K562 (cell line): ENCODE measurements at regions not wholly inside any gene's neighbourhood (a gene's known extent, or its start where the extent isn't known, plus 50 kb on each side); places are given as distances from the start of the nearest gene placed in this dataset.

Source experiments
- ATAC-seq: fragments of 200-7000 bp; cut with Tn5 transposase; 3 replicates; pipeline ENCODE4 v1.9.1; 2020; ENCODE audit warnings: moderate library complexity
- BruUV-seq: library from RNA; stranded (reverse); fragments of 400-500 nt; replicated peaks from 2 replicates; lab custom pipeline; 2021; lab: Mats Ljungman, UMichigan
- CTCF ChIA-PET: fragments of 300-600 bp; formaldehyde crosslinking; extraction: SDS; loops from one replicate; lab custom pipeline; 2021; ENCODE audit warnings: low intra/inter-chr PET ratio; lab: Yijun Ruan, JAX
- POLR2A ChIA-PET: fragments of 300-600, 350-650 bp; sonication (Branson Sonifier 250); formaldehyde crosslinking; extraction: SDS; loops from one replicate; lab custom pipeline; 2021; ENCODE audit warnings: antibody characterized with exemption, inconsistent platforms; lab: Yijun Ruan, JAX
- DNase-seq, 4 experiments: peaks; one replicate each; pipeline versions ENCODE4 v3.0.0 to v3.0.0-alpha.2; 2011 to 2018; ENCODE audit warnings: low spot score in 3 of 4, mixed read lengths in 3 of 4; ENCODE audit errors: extremely low read depth in 1 of 4
- FAIRE-seq: peaks from 2 replicates; lab custom pipeline; 2011; peaks lifted over from hg19 to GRCh38; lab: Jason Lieb, UNC
- H2AFZ ChIP-seq: 2 replicates; pipeline ENCODE4 v1.6.0; 2011; ENCODE audit warnings: low read depth, low read length, control low read depth, inconsistent platforms
- H3K27ac ChIP-seq: fragments of 200-600 bp; 3 replicates; pipeline ENCODE4 v1.8.0; 2011; ENCODE audit warnings: low read depth, mild to moderate bottlenecking, control low read depth, inconsistent platforms, low read length, moderate library complexity, mixed read lengths; ENCODE audit errors: extremely low read depth
- H3K27me3 ChIP-seq, 2 experiments: fragments of 300-600 bp in 1 of 2; 2 replicates in 1 of 2; 3 replicates in 1 of 2; pipeline versions ENCODE4 v1.6.0 to v1.8.0; 2011; ENCODE audit warnings: inconsistent platforms in 2 of 2, low read length in 2 of 2, mild to moderate bottlenecking in 1 of 2, mixed read lengths in 1 of 2, moderate library complexity in 1 of 2; ENCODE audit not compliant: control insufficient read depth in 2 of 2, insufficient read depth in 2 of 2
- H3K36me3 ChIP-seq: fragments of 300-600 bp; 3 replicates; pipeline ENCODE4 v1.8.0; 2011; ENCODE audit warnings: mild to moderate bottlenecking, low read length, inconsistent platforms; ENCODE audit not compliant: control insufficient read depth, insufficient read depth
- H3K4me1 ChIP-seq, 2 experiments: fragments of 200-600 bp in 1 of 2; replicated peaks in 1 of 2; 2 replicates in 1 of 2; 3 replicates in 1 of 2; pipeline versions ENCODE4 v1.5.1 to v1.8.0; 2011; ENCODE audit warnings: inconsistent platforms in 2 of 2, low read length in 2 of 2, mild to moderate bottlenecking in 1 of 2, mixed read lengths in 1 of 2, moderate library complexity in 1 of 2; ENCODE audit not compliant: control insufficient read depth in 2 of 2, insufficient read depth in 2 of 2
- H3K4me2 ChIP-seq: 2 replicates; pipeline ENCODE4 v1.6.1; 2011; ENCODE audit warnings: low read length, control low read depth, inconsistent platforms, mixed read lengths; ENCODE audit not compliant: insufficient read depth
- H3K4me3 ChIP-seq: fragments of 200-600 bp; sonication (generic), shearing (Covaris generic); 2 replicates; pipeline ENCODE4 v1.5.1; 2016; ENCODE audit warnings: control low read depth, inconsistent platforms
- H3K79me2 ChIP-seq: fragments of 200-600 bp; 3 replicates; pipeline ENCODE4 v1.8.0; 2011; ENCODE audit warnings: low read length, inconsistent platforms; ENCODE audit not compliant: control insufficient read depth, insufficient read depth
- H3K9ac ChIP-seq, 2 experiments: 2 replicates each; pipeline versions ENCODE4 v1.6.0 to v1.6.1; 2011; ENCODE audit warnings: low read depth in 2 of 2, low read length in 2 of 2, control low read depth in 1 of 2, inconsistent platforms in 1 of 2, mild to moderate bottlenecking in 1 of 2, mixed read lengths in 1 of 2; ENCODE audit not compliant: insufficient read depth in 1 of 2
- H3K9me1 ChIP-seq: one replicate; pipeline ENCODE4 v1.6.0; 2011; ENCODE audit warnings: inconsistent platforms, mild to moderate bottlenecking, low read length, moderate library complexity; ENCODE audit not compliant: control insufficient read depth, insufficient read depth
- H3K9me3 ChIP-seq: replicated peaks from 2 replicates; pipeline ENCODE4 v1.5.1; 2011; ENCODE audit warnings: low read depth, low read length, inconsistent platforms; ENCODE audit not compliant: control insufficient read depth, insufficient read depth
- H4K20me1 ChIP-seq: replicated peaks from 2 replicates; pipeline ENCODE4 v1.6.1; 2011; ENCODE audit warnings: low read length, inconsistent platforms, mixed read lengths; ENCODE audit not compliant: control insufficient read depth, insufficient read depth
- CBFA2T2 ChIP-seq: fragments of 450-650 bp; conservative IDR thresholded peaks from 2 replicates; pipeline ENCODE4 v1.6.1; 2017; ENCODE audit warnings: mild to moderate bottlenecking
- ELF1 ChIP-seq: fragments of 200-800 bp; sonication (Bioruptor generic); IDR thresholded peaks from 2 replicates; pipeline ENCODE4 v1.6.1; 2016; ENCODE audit warnings: missing genetic modification characterization, missing compliant biosample characterization
- ETS2 ChIP-seq: IDR thresholded peaks from 2 replicates; pipeline ENCODE4 v1.6.1; 2016; ENCODE audit warnings: borderline replicate concordance, missing genetic modification characterization, mild to moderate bottlenecking, moderate library complexity, missing compliant biosample characterization; ENCODE audit not compliant: poor library complexity, severe bottlenecking
- ETV1 ChIP-seq: fragments of 450-650 bp; conservative IDR thresholded peaks from 2 replicates; pipeline ENCODE4 v1.6.1; 2016; ENCODE audit warnings: missing genetic modification characterization, control low read depth, low read depth, missing compliant biosample characterization
- FOXA1 ChIP-seq: fragments of 450-650 bp; IDR thresholded peaks from 2 replicates; pipeline ENCODE4 v1.6.1; 2016; ENCODE audit warnings: mild to moderate bottlenecking, borderline replicate concordance
- HDGF ChIP-seq: fragments of 450-650 bp; IDR thresholded peaks from 2 replicates; pipeline ENCODE4 v1.6.1; 2016
- SRSF7 ChIP-seq: fragments of 200-400 bp; formaldehyde crosslinking; optimal IDR thresholded peaks from 2 replicates; pipeline ENCODE3; 2017; ENCODE audit warnings: mild to moderate bottlenecking, low read depth, low read length
- ZNF609 ChIP-seq: sonication (generic); formaldehyde crosslinking; IDR thresholded peaks from 2 replicates; pipeline ENCODE4 v1.8.1; 2023; ENCODE audit warnings: missing genetic modification reagents, mild to moderate bottlenecking, borderline replicate concordance
- ZNF79 ChIP-seq: fragments of 250-450 bp; sonication (Bioruptor Pico); IDR thresholded peaks from 2 replicates; pipeline ENCODE4 v1.4.0; 2020; ENCODE audit warnings: low read depth, mild to moderate bottlenecking, moderate library complexity
- WGBS: fragments of 100-300 bp; shearing (Covaris generic); methylation state at CpG from one replicate; pipeline ENCODE4 v1.1.6; 2016; ENCODE audit warnings: low coverage, mixed read lengths; ENCODE audit not compliant: insufficient coverage; ENCODE audit errors: missing lambda C conversion rate; 5-methylcytosine and 5-hydroxymethylcytosine counted together
- in situ Hi-C: fragments of 300-500 bp; cut with MboI; formaldehyde crosslinking; loops from 4 replicates; pipeline ENCODE4 v1.15.0; 2018; ENCODE audit warnings: inconsistent platforms, mixed read lengths
- intact Hi-C: fragments of 100-400 bp; cut with micrococcal nuclease; formaldehyde crosslinking; loops from 2 replicates; pipeline ENCODE4 v1.14.2; 2022

GRCh38 chr12:67759829-67760228, 111.3 kb downstream of the DYRK2 start:
- intact Hi-C loops = no loop called here
- ATAC-seq = no peak

GRCh38 chr12:67760586-67761275, 112.2 kb downstream of the DYRK2 start:
- no peak for FAIRE-seq
- no peak for TF ChIP-seq ZNF609 (CRISPR knock-in tag)
- TF ChIP-seq ELF1 (tag) = no peak
- TF ChIP-seq ETS2 (tag) = no peak
- TF ChIP-seq SRSF7 = no peak
- TF ChIP-seq HDGF = no peak
- TF ChIP-seq CBFA2T2 = no peak
- no peak for TF ChIP-seq FOXA1

More at GRCh38 chr12:67759829-67760228, 111.3 kb downstream of the DYRK2 start:
- in situ Hi-C loops = no loop called here
- no TSS peak for BruUV-seq
- TF ChIP-seq ZNF79 (CRISPR knock-in tag) = no peak
- no peak for TF ChIP-seq ETV1
- TF ChIP-seq, all 486 proteins: peak for 0
- FAIRE-seq (no peak), DNase-seq (no peak)
- peaks cover 0 to 10% of the 10 kb centered on the region in 2 experiments; a peak in 3 of 5 replicates for H3K27me3 ChIP-seq
- H3K9me3 ChIP-seq = no peaks in the 10 kb centered on the region
- no peak overlapping the region for H3K4me2 ChIP-seq
- H4K20me1 ChIP-seq = no peaks in the 10 kb centered on the region
- no peaks in the 10 kb centered on the region for H3K36me3 ChIP-seq
- POLR2A ChIA-PET = no interaction called here
- no peaks in the 10 kb centered on the region for H3K79me2 ChIP-seq
- H3K9me1 ChIP-seq = no peaks in the 10 kb centered on the region
- no peak overlapping the region for H3K9ac ChIP-seq
- H3K4me1 ChIP-seq = no peaks in the 10 kb centered on the region
- H2AFZ ChIP-seq = no peak overlapping the region
- H3K4me3 ChIP-seq = no peak overlapping the region
- H3K27ac ChIP-seq = no peak overlapping the region
- WGBS = 0% methylated on average over 3 of the region's 3 CpGs
- CTCF ChIA-PET = no interaction called here

More at GRCh38 chr12:67760586-67761275, 112.2 kb downstream of the DYRK2 start:
- Histone ChIP-seq H4K20me1 (no peaks in the 10 kb centered on the region), H3K79me2 (no peaks in the 10 kb centered on the region), H3K4me2 (no peak overlapping the region), H3K27ac (no peak overlapping the region), H3K27me3 (peaks cover 0 to 10% of the 10 kb centered on the region in 2 experiments; a peak in 4 of 5 replicates), H3K36me3 (no peaks in the 10 kb centered on the region), H3K9me3 (no peaks in the 10 kb centered on the region), H3K9me1 (no peaks in the 10 kb centered on the region), H3K4me1 (no peaks in the 10 kb centered on the region), H3K9ac (no peak overlapping the region), H3K4me3 (no peak overlapping the region), H2AFZ (no peak overlapping the region)
- no TSS peak for BruUV-seq
- 0% methylated on average over 7 of the region's 7 CpGs for WGBS
- DNase-seq (no peak), ATAC-seq (no peak)
- POLR2A ChIA-PET = no interaction called here
- in situ Hi-C loops = no loop called here
- intact Hi-C loops = no loop called here
- CTCF ChIA-PET = no interaction called here
